HG03039 (cell line): ENCODE measurements at regions not wholly inside any gene's neighbourhood (a gene's known extent, or its start where the extent isn't known, plus 50 kb on each side); places are given as distances from the start of the nearest gene placed in this dataset.
"Not testable (repeated sequence)": the region's sequence is repeated elsewhere in the genome, so short reads cannot be mapped to it uniquely, and the experiment has no call there.

Source experiments
- ATAC-seq: cut with Tn5 transposase; IDR thresholded peaks from one replicate; pipeline ENCODE4 v1.9.1; 2021; ENCODE audit warnings: mild to moderate bottlenecking, moderate library complexity; ENCODE audit not compliant: unreplicated experiment

- ATAC-seq = no peak
These were observed 131.4 kb upstream of the RAB4A start for GRCh38 chr1:229139331-229140118.

- ATAC-seq = no peak
These were observed 130.9 kb upstream of the RAB4A start for GRCh38 chr1:229140119-229140396.

DNA sequence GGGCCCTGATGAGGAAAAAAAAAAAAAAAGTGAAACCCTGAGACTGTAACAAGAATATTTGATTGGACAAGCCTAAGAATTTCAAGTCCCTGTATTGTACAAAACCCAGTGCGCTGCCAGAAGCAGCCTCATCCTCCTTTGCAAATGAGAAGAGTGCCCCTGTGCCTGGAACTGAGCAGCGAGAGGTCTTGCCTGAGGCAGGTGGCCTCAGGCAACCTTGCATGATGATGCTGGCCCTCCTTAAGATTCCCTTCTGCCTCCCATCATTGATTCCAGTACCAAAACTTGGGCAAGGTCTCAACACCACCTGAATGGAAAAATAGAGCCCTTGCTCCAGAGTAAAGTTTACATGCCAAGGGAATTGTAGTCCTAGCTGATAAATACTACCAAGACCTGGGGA lies 129.6 kb upstream of the RAB4A start:
- no peak for ATAC-seq

- ATAC-seq = no peak
These were observed 129.1 kb upstream of the RAB4A start for GRCh38 chr1:229141689-229142377.

GRCh38 chr1:229142471-229142870 lies 128.4 kb upstream of the RAB4A start:
- ATAC-seq = no peak

GRCh38 chr1:229146647-229147046 lies 124.3 kb upstream of the RAB4A start:
- no peak for ATAC-seq

DNA sequence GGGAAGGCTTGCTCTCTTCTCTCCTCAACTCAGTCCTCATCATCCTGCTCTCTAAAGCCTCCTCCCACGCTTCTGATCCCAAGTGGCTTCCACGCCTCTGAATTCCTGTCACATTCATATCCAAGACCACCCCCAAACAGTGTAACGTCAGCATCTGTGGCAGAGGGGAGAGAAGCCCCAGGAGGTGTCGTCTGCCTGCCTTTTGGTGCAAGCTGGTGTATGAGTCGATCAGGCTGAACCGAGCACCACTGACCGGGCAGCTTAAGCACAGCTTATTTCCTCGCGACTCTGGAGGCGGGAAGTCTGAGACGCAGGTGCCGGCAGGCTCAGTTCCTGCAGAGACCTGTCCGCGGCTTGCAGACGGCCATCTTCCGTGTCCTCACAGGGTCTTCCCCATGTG lies 123.8 kb upstream of the RAB4A start:
- no peak for ATAC-seq

GRCh38 chr1:229148041-229148671 lies 122.8 kb upstream of the RAB4A start:
- no peak for ATAC-seq

GRCh38 chr1:229148743-229149142 lies 122.2 kb upstream of the RAB4A start:
- ATAC-seq = no peak

DNA sequence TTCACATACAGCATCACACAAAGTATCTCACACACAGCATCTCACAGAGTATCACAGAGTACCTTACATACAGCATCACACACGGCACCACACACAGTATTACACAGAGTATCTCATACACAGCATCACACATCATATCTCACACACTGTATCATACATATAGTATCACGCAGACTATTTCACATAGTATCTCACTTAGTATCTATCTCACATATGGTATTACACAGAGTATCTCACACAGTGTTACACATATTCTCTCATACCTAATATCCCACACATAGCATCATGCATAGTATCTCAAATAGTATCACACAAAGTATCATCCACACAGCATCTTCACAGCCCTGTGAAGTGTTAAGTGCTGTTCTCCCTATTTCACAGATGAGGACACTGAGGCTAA lies 121.5 kb upstream of the RAB4A start:
- ATAC-seq = no peak

DNA sequence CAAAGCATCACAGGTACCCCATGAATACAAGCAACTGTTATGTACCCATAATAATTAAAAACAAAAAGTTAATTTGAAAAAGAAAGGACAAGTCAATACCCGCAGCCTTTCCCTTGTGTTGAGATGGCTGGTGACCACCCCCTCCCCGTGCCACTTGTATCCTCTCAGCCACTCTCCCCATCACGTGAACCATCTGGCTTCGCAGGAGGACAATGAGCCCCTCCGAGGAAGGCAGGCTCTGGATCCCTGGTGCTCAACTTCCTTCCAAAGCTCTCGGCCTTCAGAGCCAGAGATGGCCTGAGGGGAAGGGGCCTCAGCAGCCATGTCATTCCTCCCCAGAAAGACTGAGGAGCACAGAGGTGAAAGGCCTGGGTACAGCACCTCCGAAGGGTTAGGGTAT lies 120.4 kb upstream of the RAB4A start:
- ATAC-seq = no peak

DNA sequence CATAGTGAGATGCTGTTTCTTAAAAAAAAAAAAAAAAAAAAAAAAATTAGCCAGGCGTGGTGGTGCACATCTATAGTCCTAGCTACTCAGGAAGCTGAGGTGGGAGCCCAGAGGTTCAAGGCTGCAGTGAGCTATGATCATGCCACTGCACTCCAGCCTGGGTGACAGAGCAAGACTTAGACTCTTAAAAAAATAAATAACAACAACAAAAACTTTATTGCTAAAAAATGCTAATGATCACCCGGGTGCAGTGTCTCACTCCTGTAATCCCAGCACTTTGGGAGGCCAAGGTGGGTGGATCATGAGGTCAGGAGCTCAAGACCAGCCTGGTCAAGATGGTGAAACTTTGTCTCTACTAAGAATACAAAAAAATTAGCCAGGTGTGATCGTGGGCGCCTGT lies 119.5 kb upstream of the RAB4A start:
- ATAC-seq = not testable (repeated sequence)

- ATAC-seq = no peak
These were observed 118.6 kb upstream of the RAB4A start for GRCh38 chr1:229152311-229152710.

- no peak for ATAC-seq
These were observed 116.9 kb upstream of the RAB4A start for GRCh38 chr1:229153955-229154548.

- no peak for ATAC-seq
These were observed 116.1 kb upstream of the RAB4A start for GRCh38 chr1:229154811-229155210.

- ATAC-seq = no peak
These were observed 115.4 kb upstream of the RAB4A start for GRCh38 chr1:229155472-229155871.

DNA sequence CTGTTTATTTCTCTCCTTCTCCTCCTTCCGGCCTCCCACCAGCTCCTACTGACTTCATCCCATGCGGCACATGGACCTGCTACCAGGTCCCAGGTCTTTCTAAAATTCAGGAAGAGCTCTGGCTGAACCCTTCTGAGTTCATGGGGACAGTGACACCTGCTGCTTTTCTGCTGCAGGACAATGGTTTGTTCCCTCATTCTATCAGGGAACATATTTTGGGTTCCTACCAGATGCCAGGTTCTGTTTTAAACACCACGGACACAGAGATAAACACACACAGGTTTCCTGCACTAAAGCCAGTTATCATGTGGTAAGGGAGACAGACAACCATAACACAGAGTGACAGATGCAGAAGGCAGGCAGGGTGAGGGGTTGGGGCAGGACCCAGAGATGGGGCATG lies 114.0 kb upstream of the RAB4A start:
- no peak for ATAC-seq

DNA sequence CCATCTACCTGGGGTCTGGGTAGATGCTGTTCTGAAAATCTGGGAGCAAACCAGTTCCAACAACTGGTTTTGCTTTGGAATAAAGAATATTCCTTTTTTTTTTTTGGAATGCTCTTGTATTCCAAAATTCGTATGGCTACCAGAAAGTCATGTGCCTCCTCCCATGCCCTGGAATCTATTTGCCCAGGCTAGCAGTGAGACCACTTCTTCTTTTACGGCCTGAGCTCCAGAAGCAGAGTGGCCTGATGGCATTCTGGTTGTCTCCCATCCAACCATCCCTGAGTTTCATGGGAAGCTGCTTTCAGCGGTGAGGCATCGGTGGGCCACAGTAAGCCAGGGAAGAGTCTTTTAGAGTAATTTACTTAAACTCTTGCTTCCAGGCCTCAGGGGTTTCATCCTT lies 113.4 kb upstream of the RAB4A start:
- no peak for ATAC-seq

GRCh38 chr1:229158341-229158921 lies 112.5 kb upstream of the RAB4A start:
- no peak for ATAC-seq

- no peak for ATAC-seq
These were observed 112.0 kb upstream of the RAB4A start for GRCh38 chr1:229158927-229159326.

DNA sequence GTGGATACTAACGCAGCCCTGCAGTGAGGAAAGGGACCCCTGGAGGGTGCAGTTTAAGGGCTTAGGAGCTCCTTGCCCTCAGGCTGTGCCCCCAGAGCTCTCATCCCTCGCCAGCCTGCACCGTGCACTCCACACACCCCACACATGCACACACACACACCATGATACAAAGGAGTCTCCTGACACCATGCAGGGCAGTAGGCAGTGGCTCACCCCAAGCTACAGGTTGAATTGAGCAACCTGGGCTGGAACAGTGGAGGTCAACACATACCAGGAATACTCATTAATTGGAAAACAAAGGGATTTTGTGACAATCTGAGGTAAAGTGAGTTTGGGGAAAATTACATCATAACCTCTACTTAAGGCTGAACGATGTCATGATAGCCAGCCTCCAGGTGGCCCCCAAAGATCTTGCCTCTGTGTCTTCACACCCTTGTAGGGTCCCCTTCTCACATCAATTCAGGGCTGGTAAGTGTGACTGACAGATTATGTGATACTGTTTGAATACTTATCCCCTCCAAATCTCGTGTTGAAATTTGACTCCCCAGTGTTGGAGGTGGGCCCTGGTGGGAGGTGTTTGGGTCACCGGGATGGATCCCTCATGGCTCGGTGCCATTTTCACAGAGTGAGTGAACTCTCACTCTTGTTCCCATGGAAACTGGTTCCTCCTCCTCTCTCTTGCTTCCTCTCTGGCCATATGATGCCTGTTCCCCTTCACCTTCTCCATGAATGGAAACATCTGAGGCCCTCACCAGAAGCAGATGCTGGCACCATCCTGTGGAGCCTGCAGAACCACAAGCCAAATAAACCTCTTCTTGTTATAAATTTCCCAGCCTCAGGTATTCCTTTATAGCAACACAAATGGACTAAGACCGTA lies 111.0 kb upstream of the RAB4A start:
- no peak for ATAC-seq
